Adipocyte (in vitro differentiated cells): ENCODE measurements at regions not wholly inside any gene's neighbourhood (a gene's known extent, or its start where the extent isn't known, plus 50 kb on each side); places are given as distances from the start of the nearest gene placed in this dataset.

ENCODE experiments used
- DNase-seq: peaks from one replicate; pipeline ENCODE4 v3.0.0-alpha.2; 2015; ENCODE audit warnings: low read depth
- H3K27me3 ChIP-seq: replicated peaks from 2 replicates; pipeline ENCODE4 v1.7.0; 2013; ENCODE audit warnings: mild to moderate bottlenecking, low read length, moderate library complexity; ENCODE audit not compliant: control insufficient read depth, insufficient read depth
- H3K36me3 ChIP-seq: 2 replicates; pipeline ENCODE4 v1.7.0; 2013; ENCODE audit warnings: low read length, mild to moderate bottlenecking, moderate library complexity; ENCODE audit not compliant: control insufficient read depth, insufficient read depth, severe bottlenecking
- H3K4me1 ChIP-seq: 2 replicates; pipeline ENCODE4 v1.7.0; 2013; ENCODE audit warnings: mild to moderate bottlenecking, low read length, moderate library complexity; ENCODE audit not compliant: control insufficient read depth, insufficient read depth
- H3K4me3 ChIP-seq: 2 replicates; pipeline ENCODE4 v1.7.0; 2013; ENCODE audit warnings: mild to moderate bottlenecking, low read length, moderate library complexity
- H3K9ac ChIP-seq: 2 replicates; pipeline ENCODE4 v1.7.0; 2013; ENCODE audit warnings: mild to moderate bottlenecking, low read length, moderate library complexity
- H3K9me3 ChIP-seq: 2 replicates; pipeline ENCODE4 v1.7.0; 2013; ENCODE audit warnings: mild to moderate bottlenecking, low read length, moderate library complexity; ENCODE audit not compliant: control insufficient read depth

DNA sequence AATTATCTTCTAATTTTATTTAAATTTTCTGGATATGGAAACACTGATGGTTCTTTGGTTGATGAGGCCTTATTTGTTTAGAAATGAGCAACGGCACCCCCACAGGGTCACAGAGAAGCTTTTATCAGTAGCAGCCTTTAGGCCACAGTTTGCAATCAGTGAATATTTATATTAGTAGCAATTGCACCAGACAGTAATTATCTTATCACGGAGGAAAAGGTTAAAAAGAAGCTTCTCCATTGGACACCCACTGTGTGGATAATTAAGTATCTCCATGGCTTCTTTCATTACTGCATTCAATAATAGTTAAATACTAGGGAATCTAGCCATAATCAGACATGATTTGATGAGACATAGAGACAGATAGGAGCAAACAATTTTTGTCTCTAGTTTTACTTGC lies 2099.2 kb upstream of the PCDH20 start:
- no peaks in the 10 kb centered on the region for H3K27me3 ChIP-seq
- H3K36me3 ChIP-seq = no peaks in the 10 kb centered on the region
- H3K4me3 ChIP-seq = no peak overlapping the region
- H3K9ac ChIP-seq = no peak overlapping the region
- DNase-seq = no peak
- H3K9me3 ChIP-seq = no peaks in the 10 kb centered on the region
- no peaks in the 10 kb centered on the region for H3K4me1 ChIP-seq

- no peak overlapping the region for H3K4me3 ChIP-seq
- H3K9me3 ChIP-seq = no peaks in the 10 kb centered on the region
These were observed 2096.4 kb upstream of the PCDH20 start for GRCh38 chr13:63512095-63512494.

GRCh38 chr13:63501702-63502101 lies 2086.1 kb upstream of the PCDH20 start:
- peak; percentile 14 for DNase-seq
- H3K9ac ChIP-seq = no peak overlapping the region
- H3K4me1 ChIP-seq = peaks cover 18% of the 10 kb centered on the region
- no peaks in the 10 kb centered on the region for H3K27me3 ChIP-seq
- H3K9me3 ChIP-seq = no peaks in the 10 kb centered on the region
- no peaks in the 10 kb centered on the region for H3K36me3 ChIP-seq
- no peak overlapping the region for H3K4me3 ChIP-seq

More at GRCh38 chr13:63512095-63512494, 2096.4 kb upstream of the PCDH20 start:
- no peaks in the 10 kb centered on the region for H3K36me3 ChIP-seq
- H3K4me1 ChIP-seq = no peaks in the 10 kb centered on the region
- no peak overlapping the region for H3K9ac ChIP-seq
- DNase-seq = no peak
- H3K27me3 ChIP-seq = no peaks in the 10 kb centered on the region

DNA sequence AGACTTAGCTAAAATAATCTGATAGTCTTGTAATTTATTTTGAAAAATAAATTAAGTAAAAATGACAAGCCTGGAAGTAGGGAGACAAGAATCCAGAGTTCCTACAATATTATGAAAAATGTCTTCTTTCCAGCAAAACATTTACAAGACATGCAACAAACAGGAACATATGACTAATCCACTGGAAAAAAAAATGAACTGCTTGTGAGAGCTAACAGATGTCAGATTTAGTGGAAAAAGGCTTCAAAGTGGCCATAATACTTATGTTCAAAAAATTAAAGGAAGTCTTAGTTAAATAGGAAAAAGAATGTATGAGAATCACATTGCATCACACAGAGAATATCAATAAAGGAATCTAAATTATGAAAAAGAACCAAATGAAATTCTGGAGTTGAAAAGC lies 2082.0 kb upstream of the PCDH20 start:
- DNase-seq = peak; percentile 30
- no peaks in the 10 kb centered on the region for H3K9me3 ChIP-seq
- H3K4me1 ChIP-seq = peaks cover 18% of the 10 kb centered on the region
- H3K36me3 ChIP-seq = no peaks in the 10 kb centered on the region
- H3K4me3 ChIP-seq = peak overlapping the region; percentile 33
- peak overlapping the region; percentile 29 for H3K9ac ChIP-seq
- no peaks in the 10 kb centered on the region for H3K27me3 ChIP-seq

DNA sequence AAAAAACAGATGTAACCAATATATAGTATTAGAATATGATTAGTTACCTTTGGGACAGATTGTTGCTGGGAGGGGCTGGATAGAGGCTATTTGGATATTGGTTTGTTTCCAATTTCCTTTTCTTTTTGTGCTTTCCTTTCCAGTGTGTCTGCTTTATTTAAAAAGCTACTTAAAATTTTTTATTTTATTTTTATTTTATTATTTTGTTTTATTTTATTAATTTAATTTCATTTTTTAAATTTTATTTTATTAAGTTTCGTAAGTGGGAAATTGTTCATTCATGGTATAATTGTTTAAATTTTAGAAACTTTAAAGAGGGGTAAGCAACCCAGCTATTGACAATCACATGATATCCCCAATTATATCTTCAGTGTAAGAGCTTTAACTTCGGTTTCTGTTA lies 2077.0 kb upstream of the PCDH20 start:
- no peaks in the 10 kb centered on the region for H3K27me3 ChIP-seq
- H3K4me3 ChIP-seq = no peak overlapping the region
- no peak overlapping the region for H3K9ac ChIP-seq
- no peaks in the 10 kb centered on the region for H3K36me3 ChIP-seq
- peaks cover 9% of the 10 kb centered on the region for H3K4me1 ChIP-seq
- no peaks in the 10 kb centered on the region for H3K9me3 ChIP-seq
- no peak for DNase-seq

- H3K9ac ChIP-seq = no peak overlapping the region
- no peaks in the 10 kb centered on the region for H3K9me3 ChIP-seq
- H3K27me3 ChIP-seq = no peaks in the 10 kb centered on the region
- H3K36me3 ChIP-seq = no peaks in the 10 kb centered on the region
- no peak for DNase-seq
- H3K4me1 ChIP-seq = no peaks in the 10 kb centered on the region
- H3K4me3 ChIP-seq = no peak overlapping the region
These were observed 2074.5 kb upstream of the PCDH20 start for GRCh38 chr13:63490149-63490548.

DNA sequence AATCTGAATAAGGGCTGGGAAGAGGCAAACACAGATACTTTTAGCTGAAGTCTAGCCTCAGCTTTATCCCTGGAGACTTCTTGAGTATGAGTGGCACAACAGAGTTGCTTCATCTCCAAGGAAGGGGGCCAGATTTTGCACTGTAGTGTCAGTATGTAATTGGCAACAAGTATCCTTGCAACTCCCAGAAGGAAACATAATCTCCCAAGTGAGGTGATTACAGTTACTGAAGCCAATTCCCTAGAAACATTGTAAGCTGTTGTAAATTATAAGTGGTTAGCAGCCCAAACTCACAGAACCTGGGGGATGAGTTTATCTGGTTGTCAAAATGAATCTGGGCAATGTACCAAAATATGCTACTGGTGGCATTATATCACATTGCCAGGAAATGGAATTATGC lies 2065.7 kb upstream of the PCDH20 start:
- peak; percentile 84 for DNase-seq
- no peaks in the 10 kb centered on the region for H3K9me3 ChIP-seq
- H3K36me3 ChIP-seq = no peaks in the 10 kb centered on the region
- H3K4me3 ChIP-seq = no peak overlapping the region
- H3K4me1 ChIP-seq = peaks cover 8% of the 10 kb centered on the region
- H3K27me3 ChIP-seq = no peaks in the 10 kb centered on the region
- no peak overlapping the region for H3K9ac ChIP-seq

DNA sequence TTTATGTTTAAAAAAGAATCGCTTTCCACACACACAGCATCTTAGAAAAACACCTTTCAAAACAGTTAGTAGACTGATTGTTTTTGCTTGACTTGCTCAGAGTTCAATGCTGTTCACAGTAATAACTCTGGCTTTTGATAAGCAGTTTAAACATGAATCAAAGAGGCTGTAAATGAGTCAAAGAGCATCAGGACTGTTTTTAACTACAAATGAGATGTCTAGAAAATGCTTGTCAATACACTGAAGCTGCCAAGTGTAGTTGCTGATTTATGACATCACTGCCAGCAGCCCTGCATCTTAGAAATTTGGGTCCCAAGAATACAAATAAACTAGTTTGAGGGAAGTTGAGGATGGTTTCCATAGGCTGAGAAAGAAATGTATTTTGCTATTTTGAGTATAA lies 2057.1 kb upstream of the PCDH20 start:
- H3K4me3 ChIP-seq = no peak overlapping the region
- H3K36me3 ChIP-seq = no peaks in the 10 kb centered on the region
- H3K4me1 ChIP-seq = no peaks in the 10 kb centered on the region
- no peaks in the 10 kb centered on the region for H3K27me3 ChIP-seq
- DNase-seq = no peak
- H3K9ac ChIP-seq = no peak overlapping the region
- H3K9me3 ChIP-seq = no peaks in the 10 kb centered on the region

GRCh38 chr13:63463782-63464610 lies 2048.3 kb upstream of the PCDH20 start:
- no peak for DNase-seq
- no peaks in the 10 kb centered on the region for H3K4me1 ChIP-seq
- no peak overlapping the region for H3K9ac ChIP-seq
- H3K36me3 ChIP-seq = no peaks in the 10 kb centered on the region
- peaks cover 14% of the 10 kb centered on the region for H3K9me3 ChIP-seq
- no peak overlapping the region for H3K4me3 ChIP-seq
- H3K27me3 ChIP-seq = no peaks in the 10 kb centered on the region

DNA sequence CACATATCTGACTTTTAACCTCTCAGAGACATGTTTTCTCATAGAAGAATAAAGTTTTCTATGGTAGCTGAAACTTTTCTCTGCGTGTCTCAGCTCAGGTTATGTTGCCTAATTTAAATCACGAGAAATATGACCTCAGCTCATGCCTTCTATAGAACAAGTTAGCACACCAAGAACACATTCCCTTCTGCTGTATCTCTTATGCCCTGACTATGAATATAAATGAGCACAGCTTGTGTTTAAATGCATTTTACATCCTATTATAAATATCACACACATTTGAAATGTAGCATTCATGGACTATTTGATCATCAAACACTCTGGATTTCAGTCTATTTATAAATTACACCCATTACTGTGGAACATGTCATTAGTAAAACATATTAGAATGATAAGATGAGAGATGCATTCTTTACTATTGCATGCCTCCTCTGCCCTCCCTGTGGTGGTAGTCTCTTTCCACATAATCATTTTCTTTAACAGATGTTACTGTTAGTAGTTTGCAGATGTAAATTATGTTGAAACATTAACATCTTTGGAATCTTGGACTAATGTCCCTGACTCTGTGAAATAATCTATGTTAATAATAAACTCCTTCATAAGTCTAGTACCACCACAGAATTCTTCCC lies 2044.9 kb upstream of the PCDH20 start:
- Histone ChIP-seq H3K9me3 (peaks cover under 1% of the 10 kb centered on the region), H3K27me3 (no peaks in the 10 kb centered on the region), H3K9ac (no peak overlapping the region), H3K4me1 (no peaks in the 10 kb centered on the region), H3K4me3 (no peak overlapping the region), H3K36me3 (no peaks in the 10 kb centered on the region)
- peak; percentile 23 for DNase-seq

DNA sequence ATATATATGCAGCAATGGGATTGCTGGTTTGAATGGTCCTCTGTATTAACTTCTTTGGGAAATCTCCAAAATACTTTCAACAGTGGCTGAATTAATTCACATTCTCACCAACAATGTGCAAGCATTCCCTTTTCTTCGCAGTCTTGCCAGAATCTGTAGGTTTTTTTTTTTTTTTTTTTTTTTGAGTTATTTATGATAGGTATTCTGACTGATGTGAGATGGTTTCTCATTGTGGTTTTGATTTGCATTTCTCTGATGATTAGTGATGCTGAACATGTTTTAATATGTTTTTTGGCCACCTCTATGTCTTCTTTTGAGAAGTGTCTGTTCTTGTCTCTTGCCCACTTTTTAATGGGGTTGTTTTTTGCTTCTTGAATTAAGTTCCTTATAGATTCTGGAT lies 2041.5 kb upstream of the PCDH20 start:
- no peaks in the 10 kb centered on the region for H3K9me3 ChIP-seq
- no peaks in the 10 kb centered on the region for H3K27me3 ChIP-seq
- DNase-seq = no peak
- H3K4me1 ChIP-seq = no peaks in the 10 kb centered on the region
- H3K9ac ChIP-seq = no peak overlapping the region
- no peaks in the 10 kb centered on the region for H3K36me3 ChIP-seq
- H3K4me3 ChIP-seq = no peak overlapping the region
